ENCODE measurements at regions not wholly inside any gene's neighbourhood (a gene's known extent, or its start where the extent isn't known, plus 50 kb on each side); places are given as distances from the start of the nearest gene placed in this dataset.
"Not testable (repeated sequence)": the region's sequence is repeated elsewhere in the genome, so short reads cannot be mapped to it uniquely, and the experiment has no call there.

GRCh38 chr13:39931505-39931904 lies 276.0 kb downstream of the COG6 start:
- Histone ChIP-seq H2AFZ (ENCODE audit: low read depth, low read length) (no peak overlapping the region), H3K27ac (ENCODE audit: low read depth, low read length) (no peak overlapping the region), H3K36me3 (ENCODE audit: insufficient read depth, low read length) (no peaks in the 10 kb centered on the region), H3K4me1 (ENCODE audit: insufficient read depth, low read length) (no peaks in the 10 kb centered on the region), H4K20me1 (ENCODE audit: insufficient read depth, low read length) (no peaks in the 10 kb centered on the region), H3K9me3 (ENCODE audit: insufficient read depth, low read depth, low read length) (no peaks in the 10 kb centered on the region), H3K27me3 (ENCODE audit: insufficient read depth, low read length) (no peaks in the 10 kb centered on the region), H3K9ac (ENCODE audit: low read length) (no peak overlapping the region), H3K79me2 (ENCODE audit: insufficient read depth, low read length) (no peaks in the 10 kb centered on the region), H3K4me3 (ENCODE audit: insufficient read depth, low read depth, low read length) (no peak overlapping the region), H3K4me2 (ENCODE audit: low read length) (no peak overlapping the region)
- no peaks in the 10 kb centered on the region for H3K4me1 Mint-ChIP-seq (ENCODE audit: low read depth, unreplicated experiment)
- no peak for TF ChIP-seq CTCF (IDR thresholded peaks at IDR 0.05; ENCODE audit: insufficient read depth, low read depth, low read length)
- TF ChIP-seq EZH2 (IDR thresholded peaks at IDR 0.05; ENCODE audit: insufficient read depth, low read length) = no peak
- H3K9me3 Mint-ChIP-seq (ENCODE audit: unreplicated experiment) = no peaks in the 10 kb centered on the region
- H3K36me3 Mint-ChIP-seq (ENCODE audit: low read depth, unreplicated experiment) = no peaks in the 10 kb centered on the region
- H3K27ac Mint-ChIP-seq (ENCODE audit: unreplicated experiment) = no peak overlapping the region
- DNase-seq (ENCODE audit: low read depth) (no peak), FAIRE-seq (no peak)
- H3K27me3 Mint-ChIP-seq (ENCODE audit: low read depth, unreplicated experiment) = no peaks in the 10 kb centered on the region
- H3K4me3 Mint-ChIP-seq (ENCODE audit: unreplicated experiment) = no peak overlapping the region

- H3K27ac Mint-ChIP-seq (ENCODE audit: unreplicated experiment); H3K4me1 Mint-ChIP-seq (ENCODE audit: low read depth, unreplicated experiment); H2AFZ ChIP-seq (ENCODE audit: low read depth, low read length); H3K9me3 ChIP-seq (ENCODE audit: insufficient read depth, low read depth, low read length); FAIRE-seq; H3K36me3 ChIP-seq (ENCODE audit: insufficient read depth, low read length); H3K4me3 Mint-ChIP-seq (ENCODE audit: unreplicated experiment); H3K4me2 ChIP-seq (ENCODE audit: low read length); H3K4me3 ChIP-seq (ENCODE audit: insufficient read depth, low read depth, low read length); DNase-seq (ENCODE audit: low read depth); H3K4me1 ChIP-seq (ENCODE audit: insufficient read depth, low read length); H3K27ac ChIP-seq (ENCODE audit: low read depth, low read length); H3K9ac ChIP-seq (ENCODE audit: low read length); H3K27me3 Mint-ChIP-seq (ENCODE audit: low read depth, unreplicated experiment); H4K20me1 ChIP-seq (ENCODE audit: insufficient read depth, low read length); H3K36me3 Mint-ChIP-seq (ENCODE audit: low read depth, unreplicated experiment); H3K27me3 ChIP-seq (ENCODE audit: insufficient read depth, low read length); H3K79me2 ChIP-seq (ENCODE audit: insufficient read depth, low read length); H3K9me3 Mint-ChIP-seq (ENCODE audit: unreplicated experiment): not testable (repeated sequence)
These were observed 277.1 kb downstream of the COG6 start for GRCh38 chr13:39932514-39932913.

GRCh38 chr13:39935155-39935554 lies 279.7 kb downstream of the COG6 start:
- Histone ChIP-seq H3K27ac (ENCODE audit: low read depth, low read length) (no peak overlapping the region), H3K4me3 (ENCODE audit: insufficient read depth, low read depth, low read length) (no peak overlapping the region), H3K36me3 (ENCODE audit: insufficient read depth, low read length) (no peaks in the 10 kb centered on the region), H3K79me2 (ENCODE audit: insufficient read depth, low read length) (no peaks in the 10 kb centered on the region), H2AFZ (ENCODE audit: low read depth, low read length) (no peak overlapping the region), H3K4me2 (ENCODE audit: low read length) (no peak overlapping the region), H3K4me1 (ENCODE audit: insufficient read depth, low read length) (no peaks in the 10 kb centered on the region), H4K20me1 (ENCODE audit: insufficient read depth, low read length) (no peaks in the 10 kb centered on the region), H3K27me3 (ENCODE audit: insufficient read depth, low read length) (no peaks in the 10 kb centered on the region), H3K9me3 (ENCODE audit: insufficient read depth, low read depth, low read length) (no peaks in the 10 kb centered on the region), H3K9ac (ENCODE audit: low read length) (no peak overlapping the region)
- Mint-ChIP-seq H3K36me3 (ENCODE audit: low read depth, unreplicated experiment) (no peaks in the 10 kb centered on the region), H3K4me1 (ENCODE audit: low read depth, unreplicated experiment) (no peaks in the 10 kb centered on the region), H3K27me3 (ENCODE audit: low read depth, unreplicated experiment) (no peaks in the 10 kb centered on the region), H3K4me3 (ENCODE audit: unreplicated experiment) (no peak overlapping the region), H3K27ac (ENCODE audit: unreplicated experiment) (no peak overlapping the region), H3K9me3 (ENCODE audit: unreplicated experiment) (no peaks in the 10 kb centered on the region)
- DNase-seq (ENCODE audit: low read depth) = no peak
- no peak for FAIRE-seq
- TF ChIP-seq CTCF (IDR thresholded peaks at IDR 0.05; ENCODE audit: insufficient read depth, low read depth, low read length) (no peak), EZH2 (IDR thresholded peaks at IDR 0.05; ENCODE audit: insufficient read depth, low read length) (no peak)

All from astrocyte (in vitro differentiated cells and primary cell).